NCI-H1436 (cell line): ENCODE measurements at regions not wholly inside any gene's neighbourhood (a gene's known extent, or its start where the extent isn't known, plus 50 kb on each side); places are given as distances from the start of the nearest gene placed in this dataset.
"Not testable (repeated sequence)": the region's sequence is repeated elsewhere in the genome, so short reads cannot be mapped to it uniquely, and the experiment has no call there.

ENCODE experiments used
- DNase-seq: peaks from one replicate; lab custom pipeline; 2025; lab: John Stamatoyannopoulos, UW

GRCh38 chr5:67639976-67640375 is 443.4 kb upstream of the CD180 start:
- DNase-seq: peak; percentile 3

DNA sequence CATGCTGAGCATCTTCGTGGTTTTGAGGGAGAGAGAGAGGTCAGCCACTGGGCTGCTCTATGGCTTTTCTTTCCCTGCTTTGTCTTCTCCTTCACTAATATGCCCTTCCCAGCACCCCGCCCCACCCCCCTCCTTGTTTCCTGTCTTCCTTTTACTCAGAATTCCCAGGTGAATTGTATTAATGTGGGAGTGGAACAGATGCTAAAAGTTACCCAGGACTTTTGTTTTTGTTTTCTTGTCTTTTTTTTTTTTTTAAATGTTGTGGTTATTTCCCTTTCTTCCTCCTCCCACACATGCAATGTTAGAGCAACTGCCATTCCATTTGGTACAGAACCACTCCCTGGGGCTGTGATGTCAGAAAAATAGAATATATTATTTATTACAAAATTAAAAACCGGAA is 442.7 kb upstream of the CD180 start:
- DNase-seq: no peak

DNA sequence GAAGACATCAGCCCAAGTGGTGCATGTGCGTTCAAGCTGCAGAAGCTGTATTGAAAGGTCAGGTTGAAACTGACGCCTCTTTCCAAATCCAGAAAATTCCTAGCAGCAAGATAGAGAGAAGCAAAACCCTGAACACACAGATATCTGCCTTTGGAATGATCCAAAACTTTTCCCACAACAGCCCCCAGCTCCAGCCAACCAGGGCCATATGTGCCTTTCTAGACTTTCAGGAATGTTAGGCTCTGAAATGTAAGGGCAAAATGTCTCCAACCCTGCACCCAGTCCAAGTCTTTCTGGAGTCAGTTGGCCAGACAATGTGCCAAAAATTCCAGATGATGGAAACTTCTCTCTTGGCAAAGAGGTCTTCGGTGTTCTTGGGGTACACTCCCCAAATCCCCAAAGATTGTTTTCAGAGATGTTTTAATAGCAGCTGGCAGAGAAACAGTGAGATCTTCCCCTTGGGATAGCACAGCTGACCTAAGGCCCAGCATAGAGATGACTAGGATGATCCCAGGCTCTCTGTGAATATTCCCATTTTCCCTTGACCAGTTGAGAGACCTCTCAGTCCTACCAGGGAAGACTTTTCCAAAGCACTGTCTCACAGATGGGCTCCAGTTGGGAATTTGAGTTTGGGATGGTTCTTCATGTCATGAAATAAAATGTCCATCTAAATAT is 440.4 kb upstream of the CD180 start:
- DNase-seq: no peak

GRCh38 chr5:67636091-67636490 is 439.5 kb upstream of the CD180 start:
- no peak for DNase-seq

DNA sequence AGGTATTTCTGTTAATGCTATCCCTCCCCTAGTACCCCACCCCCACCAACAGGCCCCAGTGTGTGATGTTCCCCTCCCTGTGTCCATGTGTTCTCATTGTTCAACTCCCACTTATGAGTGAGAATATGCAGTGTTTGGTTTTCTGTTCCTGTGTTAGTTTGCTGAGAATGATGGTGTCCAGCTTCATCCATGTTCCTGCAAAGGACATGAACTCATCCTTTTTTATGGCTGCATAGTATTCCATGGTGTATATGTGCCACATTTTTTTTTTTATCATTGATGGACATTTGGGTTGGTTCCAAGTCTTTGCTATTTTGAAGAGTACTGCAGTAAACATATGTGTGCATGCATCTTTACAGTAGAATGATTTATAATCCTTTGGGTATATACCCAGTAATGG is 430.5 kb upstream of the CD180 start:
- not testable (repeated sequence) for DNase-seq

DNA sequence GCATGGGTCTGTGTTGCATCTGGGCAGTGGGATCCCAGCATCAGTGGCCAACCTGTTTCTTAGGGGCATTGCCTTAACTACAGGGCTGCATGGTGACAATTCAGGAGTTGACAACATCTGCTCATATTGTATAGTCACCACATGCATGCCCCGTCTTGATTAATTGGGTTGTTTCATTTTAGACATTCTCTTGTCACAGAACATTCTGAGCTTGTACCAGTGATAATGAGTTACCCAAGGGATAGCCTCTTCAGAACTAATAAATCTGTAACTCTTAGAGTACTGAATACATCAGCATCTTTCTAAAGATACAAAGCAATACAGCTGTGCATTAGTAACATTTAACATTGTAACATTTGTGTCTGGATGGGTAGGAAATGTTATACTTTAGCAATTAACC is 426.5 kb upstream of the CD180 start:
- DNase-seq: peak; percentile 5

DNA sequence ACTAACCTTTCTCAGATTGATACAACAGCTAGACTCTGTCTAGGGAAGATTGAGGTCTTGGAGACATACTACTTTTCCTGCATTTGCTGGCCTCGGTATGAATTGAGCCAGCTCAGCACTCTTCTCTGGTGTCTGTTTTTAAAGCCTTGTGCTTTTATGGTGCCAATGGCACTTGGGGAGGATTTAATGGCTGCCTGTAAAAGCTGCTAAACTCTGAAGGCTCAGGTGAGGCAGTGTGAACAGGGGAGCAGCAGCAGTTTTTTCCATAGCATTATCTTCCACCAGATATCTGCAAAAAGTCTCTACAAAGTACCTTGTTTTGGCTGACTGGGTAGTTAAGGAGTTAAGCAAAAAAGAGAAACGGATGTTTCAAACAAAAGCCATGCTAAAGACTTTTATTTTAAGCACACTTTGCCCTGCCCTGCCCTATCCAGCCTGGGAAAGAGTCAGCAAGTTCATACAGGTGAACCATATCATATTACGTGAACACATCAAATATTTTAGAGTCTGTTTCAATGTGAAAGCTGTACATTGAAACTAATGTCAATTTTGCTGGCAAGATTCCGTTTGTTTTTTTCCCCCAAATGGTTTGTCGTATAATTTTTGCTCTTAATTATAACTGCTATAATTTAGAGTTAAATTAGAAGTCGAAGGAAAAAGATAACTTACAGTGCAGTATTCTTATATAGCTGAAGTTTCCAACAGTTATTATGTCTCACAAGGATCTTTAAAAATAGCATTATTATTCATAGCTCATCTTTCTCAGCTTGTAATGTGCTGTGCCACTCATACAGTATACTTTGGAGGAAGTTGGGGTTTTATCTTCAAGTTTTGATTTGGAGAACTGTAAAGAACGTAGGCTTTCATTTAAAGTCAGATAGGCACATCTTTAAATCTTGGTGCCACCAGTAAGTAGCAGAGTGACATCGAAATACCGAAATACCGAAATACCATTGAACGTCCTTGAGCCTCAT is 424.1 kb upstream of the CD180 start:
- DNase-seq: no peak

- no peak for DNase-seq
These were observed 423.0 kb upstream of the CD180 start for GRCh38 chr5:67619636-67620035.

DNA sequence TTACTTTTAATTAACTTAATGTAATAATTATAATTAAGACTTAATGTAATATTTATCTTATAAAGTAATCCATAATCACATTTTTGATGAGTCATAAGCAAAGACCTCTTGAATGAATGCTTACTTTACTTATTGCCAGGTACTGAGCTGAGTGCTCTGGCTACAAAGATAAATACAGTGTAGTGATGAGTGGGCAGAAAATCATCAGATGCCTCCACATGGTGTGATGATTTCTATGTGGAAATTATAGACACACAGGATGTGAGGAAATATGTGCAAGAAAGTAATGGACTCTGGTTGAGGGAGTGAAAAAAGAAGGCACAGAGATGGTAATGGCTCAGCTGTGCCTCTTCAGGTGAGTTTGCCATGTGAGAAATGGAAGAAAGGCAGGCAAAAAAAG is 422.6 kb upstream of the CD180 start:
- DNase-seq: no peak

DNA sequence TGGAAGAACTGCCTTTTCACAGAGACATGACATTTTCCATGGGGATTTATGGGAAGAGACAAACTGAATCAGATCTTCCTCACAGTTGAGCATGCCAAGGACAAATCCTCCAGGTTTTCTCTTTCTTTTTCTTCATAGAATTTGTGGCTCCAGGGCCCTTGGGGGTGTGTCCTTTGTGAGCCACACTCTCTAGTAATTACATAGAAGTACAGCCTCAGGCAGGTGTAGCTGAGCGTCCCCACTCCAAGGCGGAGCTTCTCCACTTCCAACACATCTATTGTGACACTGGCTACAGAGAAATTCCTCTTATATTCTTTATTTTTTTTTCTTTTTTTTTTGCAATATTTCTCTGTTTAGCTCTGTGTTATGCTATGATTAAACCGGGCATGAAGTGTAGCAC is 420.5 kb upstream of the CD180 start:
- peak; percentile 30 for DNase-seq

DNA sequence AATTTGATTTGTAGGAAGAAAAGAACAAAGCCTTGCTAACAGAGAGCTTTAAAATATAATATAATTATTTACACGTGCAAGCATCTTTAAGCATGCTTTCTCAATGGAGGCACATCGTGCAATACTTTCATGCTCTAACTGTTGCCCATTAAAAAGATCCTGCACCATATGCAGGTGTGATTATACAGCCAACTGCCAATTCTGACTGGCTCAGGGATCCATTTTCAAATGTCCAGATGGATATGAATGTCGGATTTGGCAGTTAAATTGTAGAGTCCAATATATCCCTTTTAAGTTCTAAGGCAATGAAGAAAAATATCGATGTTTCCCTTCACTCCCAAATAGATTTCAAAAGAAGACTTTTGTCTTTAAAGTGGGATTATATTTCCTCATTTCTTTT is 416.4 kb upstream of the CD180 start:
- DNase-seq: no peak

GRCh38 chr5:67610186-67610912 is 413.8 kb upstream of the CD180 start:
- no peak for DNase-seq

GRCh38 chr5:67607958-67608357 is 411.4 kb upstream of the CD180 start:
- no peak for DNase-seq

GRCh38 chr5:67606586-67606947 is 410.0 kb upstream of the CD180 start:
- DNase-seq: no peak

- DNase-seq: no peak
These were observed 409.4 kb upstream of the CD180 start for GRCh38 chr5:67605730-67606585.

DNA sequence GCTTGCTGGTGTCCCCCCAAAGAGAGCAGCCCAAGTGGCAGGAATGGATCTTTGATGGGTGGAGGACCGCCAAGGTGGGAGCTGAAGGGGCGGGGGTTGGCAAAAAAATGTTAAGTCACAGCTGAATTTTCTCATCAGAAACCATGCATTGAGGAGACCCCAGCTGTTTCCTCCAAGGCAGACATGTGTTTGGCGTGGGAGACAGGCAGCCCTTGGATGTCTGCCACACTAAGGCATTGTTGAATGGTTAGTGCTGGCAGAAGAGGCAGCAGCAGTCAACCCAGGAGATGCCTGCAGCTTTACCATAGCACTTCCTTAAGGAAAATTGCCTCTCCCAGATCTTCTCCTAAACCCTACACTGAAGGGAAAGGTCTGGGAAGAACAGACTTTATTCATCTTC is 394.9 kb upstream of the CD180 start:
- DNase-seq: no peak

DNA sequence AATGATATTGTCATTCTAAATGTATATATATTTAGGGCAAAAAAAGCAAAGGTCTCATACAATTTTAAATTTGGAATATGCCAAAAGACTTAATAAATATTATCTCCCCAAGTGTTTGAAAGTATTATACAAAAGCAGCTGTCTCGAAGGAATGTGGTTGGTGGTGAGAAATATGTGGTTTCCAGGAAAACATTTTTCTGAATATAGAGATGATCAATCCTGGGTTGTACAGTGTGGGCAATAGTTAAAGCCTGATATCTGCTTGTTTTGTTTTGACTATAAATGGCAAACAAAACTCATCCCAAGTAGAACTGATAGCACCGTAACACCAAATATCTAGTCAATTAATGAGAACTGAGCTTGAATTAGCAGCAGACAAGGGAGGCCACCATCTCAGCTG is 391.8 kb upstream of the CD180 start:
- DNase-seq: no peak

DNA sequence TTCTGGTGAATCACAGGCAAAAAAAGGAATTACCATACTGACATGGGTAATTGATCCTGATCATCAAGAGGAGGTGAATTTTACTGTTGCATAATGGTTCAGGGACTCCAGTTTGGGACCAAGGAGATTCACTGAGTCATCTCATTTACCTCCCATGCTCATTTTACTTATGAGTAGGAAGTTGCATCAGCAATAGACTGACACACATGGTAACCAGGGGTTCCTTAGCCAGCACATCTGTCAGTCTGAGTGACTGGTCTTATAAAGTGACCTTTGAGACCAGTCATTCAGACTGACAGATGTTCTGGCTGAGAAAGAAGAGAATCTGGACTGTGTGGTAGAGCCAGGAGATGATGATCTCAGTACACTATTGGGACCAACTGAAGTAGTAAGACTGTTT is 384.6 kb upstream of the CD180 start:
- DNase-seq: no peak

GRCh38 chr5:67578011-67578410 is 381.4 kb upstream of the CD180 start:
- no peak for DNase-seq

DNA sequence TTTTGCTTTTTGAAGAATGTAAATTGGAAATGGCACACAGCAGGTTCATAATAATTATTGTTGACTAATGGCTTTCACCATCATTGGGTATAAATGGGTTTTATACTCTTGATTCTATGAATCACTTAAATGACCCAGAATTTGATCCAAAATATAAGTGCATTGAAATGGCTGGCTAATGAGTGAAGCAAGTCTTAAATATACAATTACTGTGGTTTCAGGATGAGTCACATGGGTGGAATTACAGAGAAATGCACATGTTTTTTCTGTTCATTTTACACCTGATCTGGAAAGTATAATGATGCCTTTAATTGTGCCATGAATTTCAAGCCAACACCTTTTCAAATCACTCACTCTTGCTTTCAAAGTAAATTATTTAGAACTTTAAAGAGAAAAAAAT is 380.8 kb upstream of the CD180 start:
- peak; percentile 34 for DNase-seq

GRCh38 chr5:67576112-67576511 is 379.5 kb upstream of the CD180 start:
- DNase-seq: no peak

- no peak for DNase-seq
These were observed 378.5 kb upstream of the CD180 start for GRCh38 chr5:67575087-67575486.
